DMS 273 treated with DMSO at 0.1 percent for 48 hours (cell line): ENCODE measurements at regions not wholly inside any gene's neighbourhood (a gene's known extent, or its start where the extent isn't known, plus 50 kb on each side); places are given as distances from the start of the nearest gene placed in this dataset.
"Not testable (repeated sequence)": the region's sequence is repeated elsewhere in the genome, so short reads cannot be mapped to it uniquely, and the experiment has no call there.

Source experiments
- DNase-seq: peaks from one replicate; lab custom pipeline; 2025; lab: John Stamatoyannopoulos, UW

- not testable (repeated sequence) for DNase-seq
Observed at GRCh38 chr9:113740508-113741500, 135.3 kb upstream of the ZNF618 start.

- DNase-seq, result no peak
Observed at GRCh38 chr9:113741886-113742854, 133.9 kb upstream of the ZNF618 start.

GRCh38 chr9:113742878-113743277 lies 133.2 kb upstream of the ZNF618 start:
- DNase-seq, result no peak

GRCh38 chr9:113746486-113746885 lies 129.6 kb upstream of the ZNF618 start:
- DNase-seq, result no peak

- no peak for DNase-seq
Observed at GRCh38 chr9:113748135-113748534, 128.0 kb upstream of the ZNF618 start.

GRCh38 chr9:113753398-113754119 lies 122.5 kb upstream of the ZNF618 start:
- DNase-seq, result no peak

GRCh38 chr9:113754739-113755138 lies 121.4 kb upstream of the ZNF618 start:
- DNase-seq, result no peak

GRCh38 chr9:113755433-113755832 lies 120.7 kb upstream of the ZNF618 start:
- DNase-seq, result no peak

GRCh38 chr9:113756476-113757192 lies 119.5 kb upstream of the ZNF618 start:
- no peak for DNase-seq

- DNase-seq, result no peak
Observed at GRCh38 chr9:113763429-113763828, 112.7 kb upstream of the ZNF618 start.

GRCh38 chr9:113764572-113764971 lies 111.5 kb upstream of the ZNF618 start:
- DNase-seq, result no peak

GRCh38 chr9:113769412-113769811 lies 106.7 kb upstream of the ZNF618 start:
- DNase-seq, result no peak

GRCh38 chr9:113770396-113770795 lies 105.7 kb upstream of the ZNF618 start:
- no peak for DNase-seq

- no peak for DNase-seq
Observed at GRCh38 chr9:113771199-113771598, 104.9 kb upstream of the ZNF618 start.

GRCh38 chr9:113772121-113772810 lies 103.8 kb upstream of the ZNF618 start:
- no peak for DNase-seq

GRCh38 chr9:113774963-113775362 lies 101.1 kb upstream of the ZNF618 start:
- no peak for DNase-seq

GRCh38 chr9:113775749-113776148 lies 100.4 kb upstream of the ZNF618 start:
- DNase-seq, result no peak

GRCh38 chr9:113776194-113776593 lies 99.9 kb upstream of the ZNF618 start:
- DNase-seq, result no peak

GRCh38 chr9:113781381-113781780 lies 94.7 kb upstream of the ZNF618 start:
- no peak for DNase-seq

GRCh38 chr9:113781896-113782295 lies 94.2 kb upstream of the ZNF618 start:
- DNase-seq, result no peak

GRCh38 chr9:113783475-113783874 lies 92.6 kb upstream of the ZNF618 start:
- DNase-seq, result no peak
